Lower lobe of right lung (tissue), 2 donors: ENCODE measurements at regions not wholly inside any gene's neighbourhood (a gene's known extent, or its start where the extent isn't known, plus 50 kb on each side); places are given as distances from the start of the nearest gene placed in this dataset.

Source experiments
- ATAC-seq, 2 donors: fragments of 200-7000 bp; cut with Tn5 transposase; one replicate each; pipeline ENCODE4 v1.9.1; 2020 to 2022; ENCODE audit warnings: mild to moderate bottlenecking in 2 of 2, moderate library complexity in 2 of 2
- DNase-seq: peaks from one replicate; pipeline ENCODE4 v3.0.0-alpha.2; 2020
- H3K27ac ChIP-seq: fragments of 200-600 bp; one replicate; pipeline ENCODE4 v1.8.0; 2022
- H3K27me3 ChIP-seq: fragments of 200-600 bp; one replicate; pipeline ENCODE4 v1.8.0; 2022; ENCODE audit warnings: low read depth
- H3K36me3 ChIP-seq: fragments of 200-600 bp; one replicate; pipeline ENCODE4 v1.8.0; 2022; ENCODE audit warnings: mild to moderate bottlenecking
- H3K4me1 ChIP-seq: fragments of 200-600 bp; one replicate; pipeline ENCODE4 v1.8.0; 2022
- H3K4me3 ChIP-seq: fragments of 200-600 bp; one replicate; pipeline ENCODE4 v1.8.0; 2022; ENCODE audit warnings: mild to moderate bottlenecking
- H3K9me3 ChIP-seq: fragments of 200-600 bp; one replicate; pipeline ENCODE4 v1.8.0; 2022
- intact Hi-C: fragments of 100-400 bp; cut with DNase I; formaldehyde crosslinking; loops from one replicate; pipeline ENCODE4 v1.11.0; 2022
- TF ChIP-seq, protein P1 (sequence below): fragments of 200-600 bp; IDR thresholded peaks from one replicate; pipeline ENCODE4 v1.8.0; 2022; ENCODE audit warnings: antibody characterized with exemption, mild to moderate bottlenecking
- donor health status: DM: no; HTN: yes; CAD: no; lungs with severe emphysema.

DNA sequence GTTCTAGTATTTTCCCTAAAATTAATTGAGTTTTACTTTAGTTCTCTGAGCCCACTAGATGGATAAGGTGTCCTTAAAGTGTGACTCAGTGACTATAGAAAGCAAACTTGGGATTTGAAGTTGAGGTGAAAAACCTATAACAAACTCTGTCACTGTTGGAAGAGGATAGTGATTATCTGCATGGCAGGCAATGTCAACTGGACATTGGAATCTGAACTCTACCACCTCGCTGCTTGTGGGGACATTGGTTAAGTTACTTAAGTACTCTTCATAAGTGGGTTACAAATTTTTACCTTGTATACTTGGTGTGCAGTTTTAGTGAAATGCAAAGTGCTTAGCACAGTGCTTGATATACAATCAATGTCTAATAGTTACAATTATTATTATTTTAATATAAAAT is 87.9 kb upstream of the B3GAT2 start:
- H3K4me1 ChIP-seq = no peaks in the 10 kb centered on the region
- intact Hi-C loops = no loop called here
- no peak overlapping the region for H3K4me3 ChIP-seq
- DNase-seq (no peak), ATAC-seq (no peak)
- H3K36me3 ChIP-seq = no peaks in the 10 kb centered on the region
- H3K27me3 ChIP-seq = no peaks in the 10 kb centered on the region
- H3K9me3 ChIP-seq = no peaks in the 10 kb centered on the region
- TF ChIP-seq, protein P1, sequence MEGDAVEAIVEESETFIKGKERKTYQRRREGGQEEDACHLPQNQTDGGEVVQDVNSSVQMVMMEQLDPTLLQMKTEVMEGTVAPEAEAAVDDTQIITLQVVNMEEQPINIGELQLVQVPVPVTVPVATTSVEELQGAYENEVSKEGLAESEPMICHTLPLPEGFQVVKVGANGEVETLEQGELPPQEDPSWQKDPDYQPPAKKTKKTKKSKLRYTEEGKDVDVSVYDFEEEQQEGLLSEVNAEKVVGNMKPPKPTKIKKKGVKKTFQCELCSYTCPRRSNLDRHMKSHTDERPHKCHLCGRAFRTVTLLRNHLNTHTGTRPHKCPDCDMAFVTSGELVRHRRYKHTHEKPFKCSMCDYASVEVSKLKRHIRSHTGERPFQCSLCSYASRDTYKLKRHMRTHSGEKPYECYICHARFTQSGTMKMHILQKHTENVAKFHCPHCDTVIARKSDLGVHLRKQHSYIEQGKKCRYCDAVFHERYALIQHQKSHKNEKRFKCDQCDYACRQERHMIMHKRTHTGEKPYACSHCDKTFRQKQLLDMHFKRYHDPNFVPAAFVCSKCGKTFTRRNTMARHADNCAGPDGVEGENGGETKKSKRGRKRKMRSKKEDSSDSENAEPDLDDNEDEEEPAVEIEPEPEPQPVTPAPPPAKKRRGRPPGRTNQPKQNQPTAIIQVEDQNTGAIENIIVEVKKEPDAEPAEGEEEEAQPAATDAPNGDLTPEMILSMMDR = no peak
- no peak overlapping the region for H3K27ac ChIP-seq

DNA sequence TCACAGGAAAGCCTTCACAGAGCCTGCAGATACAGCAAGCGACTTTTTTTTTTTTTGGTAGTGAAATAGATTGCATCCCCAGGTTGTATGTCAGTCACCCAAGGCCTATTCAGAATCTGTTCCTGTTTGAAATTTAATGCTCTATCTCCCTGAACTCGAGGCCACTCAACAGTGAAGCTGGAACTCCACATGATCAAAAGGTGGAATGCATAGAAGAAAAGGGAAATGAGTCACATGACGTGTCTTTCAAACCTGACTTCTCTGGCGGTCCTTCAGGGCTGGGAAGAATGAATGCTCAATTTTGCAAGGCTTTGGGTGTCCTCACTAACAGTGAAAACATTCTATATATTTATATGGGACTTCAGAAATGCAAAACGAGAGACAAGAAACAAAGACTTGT is 88.4 kb upstream of the B3GAT2 start:
- H3K4me1 ChIP-seq = no peaks in the 10 kb centered on the region
- no peaks in the 10 kb centered on the region for H3K27me3 ChIP-seq
- H3K9me3 ChIP-seq = no peaks in the 10 kb centered on the region
- no peaks in the 10 kb centered on the region for H3K36me3 ChIP-seq
- intact Hi-C loops = no loop called here
- H3K4me3 ChIP-seq = no peak overlapping the region
- no peak overlapping the region for H3K27ac ChIP-seq
- TF ChIP-seq, protein P1 = no peak
- ATAC-seq = no peak
- no peak for DNase-seq

DNA sequence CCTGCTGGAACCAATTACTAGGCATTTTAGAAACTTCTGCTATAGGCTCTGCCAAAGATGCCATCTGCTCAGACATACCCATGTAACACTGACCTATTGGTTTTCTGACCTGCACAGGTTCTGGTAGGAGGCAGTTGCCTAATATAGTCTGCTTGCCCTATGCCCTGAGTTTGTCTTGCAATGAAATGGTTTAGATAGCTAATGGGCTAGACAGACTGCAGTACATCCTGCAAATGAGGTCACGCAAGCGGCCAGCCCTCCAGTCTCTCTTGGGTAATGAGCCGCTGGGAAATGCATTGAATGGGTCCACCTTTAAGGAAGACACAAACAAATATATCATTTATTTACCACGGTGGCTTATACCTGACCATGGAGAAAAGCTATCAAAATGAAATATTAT is 90.6 kb upstream of the B3GAT2 start:
- ATAC-seq = no peak
- intact Hi-C loops = no loop called here
- Histone ChIP-seq H3K4me3 (no peak overlapping the region), H3K27me3 (peaks cover 3% of the 10 kb centered on the region), H3K4me1 (no peaks in the 10 kb centered on the region), H3K36me3 (no peaks in the 10 kb centered on the region), H3K9me3 (no peaks in the 10 kb centered on the region), H3K27ac (no peak overlapping the region)
- DNase-seq = no peak
- TF ChIP-seq, protein P1 = no peak

DNA sequence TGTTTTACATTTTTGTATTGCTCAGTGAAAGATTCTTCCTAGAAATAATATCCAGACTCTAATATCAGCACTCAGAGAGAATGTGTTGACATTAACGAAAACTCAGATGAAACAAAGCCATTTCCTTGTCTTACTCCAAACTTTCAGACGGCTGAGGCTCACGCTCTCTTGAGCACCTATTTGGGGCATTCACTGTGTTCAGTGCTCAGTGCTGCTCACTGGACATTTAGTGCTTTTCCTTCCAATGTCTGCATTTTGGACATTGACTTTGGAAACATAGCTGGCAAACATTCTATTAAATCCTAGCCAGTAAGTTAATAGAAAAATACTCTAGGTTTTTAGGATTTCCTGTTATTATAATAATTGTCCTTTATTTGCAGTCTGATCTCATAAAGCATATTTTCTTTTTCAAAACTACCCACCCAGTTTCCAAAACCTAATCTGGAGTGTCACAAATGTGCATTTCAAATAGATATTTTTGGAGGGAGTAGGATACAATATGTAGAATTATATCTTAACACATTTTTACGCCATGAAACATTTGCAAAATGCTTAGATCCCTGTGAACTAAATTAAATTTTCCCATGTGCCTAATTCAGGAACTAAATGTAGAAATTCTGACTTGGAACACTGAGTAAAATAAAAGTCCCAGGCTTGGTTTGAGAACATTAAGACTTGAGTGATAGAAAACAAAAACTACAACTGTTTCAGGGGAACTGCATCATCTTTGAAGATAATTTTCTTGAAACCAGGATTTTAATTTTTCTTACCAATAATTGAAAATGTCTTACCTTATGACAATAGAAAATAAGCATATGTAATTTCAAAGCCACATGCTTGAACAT is 91.7 kb upstream of the B3GAT2 start:
- intact Hi-C loops = no loop called here
- H3K4me1 ChIP-seq = no peaks in the 10 kb centered on the region
- H3K9me3 ChIP-seq = no peaks in the 10 kb centered on the region
- ATAC-seq (no peak), DNase-seq (no peak)
- TF ChIP-seq, protein P1 = no peak
- no peak overlapping the region for H3K27ac ChIP-seq
- H3K4me3 ChIP-seq = no peak overlapping the region
- no peaks in the 10 kb centered on the region for H3K36me3 ChIP-seq
- peaks cover 3% of the 10 kb centered on the region for H3K27me3 ChIP-seq

DNA sequence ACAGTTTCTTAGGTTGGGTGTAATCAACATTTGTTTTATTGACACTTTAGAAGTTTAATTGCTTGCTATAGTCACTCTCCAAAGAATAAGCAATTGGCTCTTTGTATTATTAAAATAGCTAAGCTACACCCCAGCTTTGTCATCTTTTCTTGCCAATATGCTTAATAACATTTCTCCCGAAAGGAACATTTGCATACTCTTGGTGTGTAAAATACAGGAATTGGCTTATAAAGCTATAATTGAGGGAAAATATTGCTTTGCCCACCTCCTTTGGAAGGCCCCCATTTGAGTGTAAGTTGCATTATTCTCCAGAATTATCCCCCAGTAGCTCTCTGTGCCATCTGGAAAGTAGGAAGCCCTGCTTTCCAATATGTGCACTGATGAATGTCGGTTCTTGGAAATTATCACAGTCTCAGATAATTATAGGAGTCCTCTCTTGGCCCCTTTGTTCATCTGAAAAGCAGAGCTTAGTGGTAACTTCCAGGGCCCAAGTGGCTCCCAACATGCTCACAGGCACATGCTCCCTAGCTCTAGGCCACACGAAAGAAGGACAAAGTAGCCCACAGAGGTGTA is 92.4 kb upstream of the B3GAT2 start:
- H3K36me3 ChIP-seq = no peaks in the 10 kb centered on the region
- H3K9me3 ChIP-seq = no peaks in the 10 kb centered on the region
- no peak overlapping the region for H3K27ac ChIP-seq
- intact Hi-C loops = no loop called here
- no peak for DNase-seq
- TF ChIP-seq, protein P1 = no peak
- no peaks in the 10 kb centered on the region for H3K4me1 ChIP-seq
- ATAC-seq = no peak
- H3K27me3 ChIP-seq = peaks cover 3% of the 10 kb centered on the region
- no peak overlapping the region for H3K4me3 ChIP-seq
